8988T (cell line): ENCODE measurements at regions not wholly inside any gene's neighbourhood (a gene's known extent, or its start where the extent isn't known, plus 50 kb on each side); places are given as distances from the start of the nearest gene placed in this dataset.
A peak's percentile ranks its signal among the peaks of the same experiment; 100 is the strongest.
"Not testable (repeated sequence)": the region's sequence is repeated elsewhere in the genome, so short reads cannot be mapped to it uniquely, and the experiment has no call there.

Experiments
- DNase-seq: peaks from one replicate; pipeline ENCODE4 v3.0.0; 2011

DNA sequence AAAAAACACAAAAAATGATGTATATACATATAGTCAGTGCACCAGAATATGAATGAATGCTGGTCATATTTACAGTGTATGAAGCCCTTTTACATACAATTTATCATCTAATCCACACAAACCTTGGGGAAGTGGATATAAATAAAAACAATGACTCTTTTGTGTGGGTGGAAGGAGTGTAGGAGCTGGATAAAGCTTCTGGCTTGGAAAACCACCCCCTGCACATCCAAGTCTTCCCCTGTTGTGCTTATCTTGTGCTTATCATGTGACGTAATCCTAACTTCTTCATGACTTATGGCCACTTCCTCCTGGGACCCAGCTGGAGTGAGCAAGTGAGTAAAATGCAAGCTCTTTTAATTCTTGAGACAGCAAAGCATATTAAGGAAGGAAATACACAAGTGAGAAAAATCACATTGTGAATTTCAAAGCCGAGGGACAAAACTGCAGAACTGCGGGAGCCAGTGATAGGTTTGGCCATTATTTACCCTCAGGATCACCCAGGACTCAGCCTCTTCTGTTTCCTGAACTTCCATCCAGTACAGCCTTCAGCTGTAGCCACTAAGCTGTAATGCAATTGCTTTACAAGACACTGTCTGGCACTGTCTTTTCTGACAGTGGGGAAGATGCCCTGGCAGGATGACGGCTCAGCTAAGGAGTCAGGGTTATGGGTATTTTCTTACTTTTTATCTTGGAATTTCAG lies 104.0 kb upstream of the PPM1J start:
- DNase-seq = no peak

- DNase-seq = no peak
Observed at GRCh38 chr1:112817555-112818373, 102.6 kb upstream of the PPM1J start.

- no peak for DNase-seq
Observed at GRCh38 chr1:112815376-112815775, 100.2 kb upstream of the PPM1J start.

GRCh38 chr1:112814645-112815044 lies 99.5 kb upstream of the PPM1J start:
- not testable (repeated sequence) for DNase-seq

GRCh38 chr1:112808861-112809684 lies 93.9 kb upstream of the PPM1J start:
- peak; percentile 81 for DNase-seq

DNA sequence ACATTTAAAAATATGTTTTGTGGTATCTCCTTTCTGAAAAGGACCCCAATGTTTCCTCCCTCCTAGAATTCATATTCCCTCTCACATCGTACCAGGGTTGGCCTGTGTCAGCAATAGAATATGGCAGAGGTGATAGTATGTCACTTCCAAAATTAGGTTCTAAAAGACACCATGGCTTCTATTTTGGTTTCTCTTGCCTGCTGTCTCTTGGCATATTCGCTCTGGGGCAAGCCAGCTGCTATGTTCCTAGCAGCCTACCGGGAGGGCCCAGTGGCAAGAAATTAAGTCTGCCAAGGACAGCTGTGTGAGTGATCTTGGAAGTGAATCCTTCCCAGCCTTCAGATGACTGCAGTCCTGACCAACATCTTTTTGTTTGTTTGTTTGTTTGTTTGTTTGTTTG lies 92.9 kb upstream of the PPM1J start:
- DNase-seq = no peak

GRCh38 chr1:112807117-112807516 lies 92.0 kb upstream of the PPM1J start:
- no peak for DNase-seq

- no peak for DNase-seq
Observed at GRCh38 chr1:112806090-112806642, 91.0 kb upstream of the PPM1J start.

GRCh38 chr1:112805155-112805853 lies 90.2 kb upstream of the PPM1J start:
- DNase-seq = no peak

- DNase-seq = peak; percentile 70
Observed at GRCh38 chr1:112803906-112804762, 89.0 kb upstream of the PPM1J start.

DNA sequence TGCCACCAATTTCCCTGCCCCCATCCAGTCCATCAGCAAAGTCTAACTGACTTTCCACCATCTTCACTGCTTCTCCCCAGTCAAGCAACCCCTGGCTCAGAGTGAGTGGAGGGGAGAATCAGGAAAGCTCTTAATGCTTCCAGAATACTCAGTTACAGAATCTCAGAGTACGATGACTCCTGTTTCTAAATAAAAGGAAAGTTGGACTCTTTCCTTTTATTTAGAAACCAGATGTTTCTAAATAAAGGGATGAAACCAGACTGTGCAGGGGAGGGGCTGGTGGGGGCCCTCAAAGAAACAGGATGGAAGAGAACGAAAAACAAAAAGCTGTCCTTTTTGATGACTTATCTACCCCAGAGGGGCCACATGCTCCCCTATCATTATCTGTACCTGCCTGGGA lies 85.2 kb upstream of the PPM1J start:
- no peak for DNase-seq

GRCh38 chr1:112798292-112798691 lies 83.2 kb upstream of the PPM1J start:
- no peak for DNase-seq

GRCh38 chr1:112797224-112797623 lies 82.1 kb upstream of the PPM1J start:
- no peak for DNase-seq

- no peak for DNase-seq
Observed at GRCh38 chr1:112794654-112795239, 79.6 kb upstream of the PPM1J start.

- no peak for DNase-seq
Observed at GRCh38 chr1:112793631-112794565, 78.8 kb upstream of the PPM1J start.

GRCh38 chr1:112791723-112792104 lies 76.6 kb upstream of the PPM1J start:
- DNase-seq = no peak

- DNase-seq = no peak
Observed at GRCh38 chr1:112790920-112791722, 76.0 kb upstream of the PPM1J start.

- no peak for DNase-seq
Observed at GRCh38 chr1:112788561-112788960, 73.4 kb upstream of the PPM1J start.

DNA sequence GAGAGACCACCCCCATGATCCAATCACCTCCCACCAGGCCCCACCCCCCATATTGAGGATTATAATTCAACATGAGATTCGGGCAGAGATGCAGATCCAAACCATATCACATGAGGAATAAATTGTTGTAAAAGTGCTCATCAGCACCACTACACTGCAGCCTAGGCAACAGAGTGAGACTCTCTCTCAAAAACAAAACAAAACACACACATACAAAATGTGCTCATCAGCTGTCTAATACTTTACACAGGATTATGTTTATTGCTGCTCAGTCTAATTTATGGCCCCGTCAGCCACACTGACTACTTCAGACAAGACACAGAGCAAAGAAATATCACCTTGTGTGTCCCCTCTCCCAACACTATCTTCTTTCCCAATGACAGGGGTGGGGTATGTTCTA lies 72.9 kb upstream of the PPM1J start:
- no peak for DNase-seq
